ENCODE measurements at regions not wholly inside any gene's neighbourhood (a gene's known extent, or its start where the extent isn't known, plus 50 kb on each side); places are given as distances from the start of the nearest gene placed in this dataset.
A peak's percentile ranks its signal among the peaks of the same experiment; 100 is the strongest.

DNA sequence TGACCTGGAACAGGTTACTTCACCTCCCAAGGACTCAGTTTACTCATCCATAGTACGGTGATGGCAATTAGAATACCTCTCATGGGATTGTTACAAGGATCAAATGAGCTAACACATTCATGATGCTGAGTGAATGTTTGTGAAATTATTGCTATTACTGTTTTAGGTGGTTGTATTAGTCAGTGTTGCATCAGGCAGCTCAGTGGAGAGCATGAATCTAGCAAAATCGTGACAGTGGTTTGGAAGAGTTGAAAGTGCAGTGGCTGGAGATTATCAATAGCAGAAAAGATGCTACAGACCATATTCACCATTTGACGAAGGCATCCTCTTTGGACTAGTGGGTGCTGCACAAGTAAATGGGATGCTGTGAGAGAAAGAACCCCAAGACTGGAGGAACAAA is 50.4 kb upstream of the CTNNBL1 start:
- DNase-seq (ENCODE audit: low read depth) = peak; percentile 13
- no peak overlapping the region for H3K4me3 ChIP-seq (ENCODE audit: control insufficient read depth, low read depth, low read length)
- TF ChIP-seq, protein P1, sequence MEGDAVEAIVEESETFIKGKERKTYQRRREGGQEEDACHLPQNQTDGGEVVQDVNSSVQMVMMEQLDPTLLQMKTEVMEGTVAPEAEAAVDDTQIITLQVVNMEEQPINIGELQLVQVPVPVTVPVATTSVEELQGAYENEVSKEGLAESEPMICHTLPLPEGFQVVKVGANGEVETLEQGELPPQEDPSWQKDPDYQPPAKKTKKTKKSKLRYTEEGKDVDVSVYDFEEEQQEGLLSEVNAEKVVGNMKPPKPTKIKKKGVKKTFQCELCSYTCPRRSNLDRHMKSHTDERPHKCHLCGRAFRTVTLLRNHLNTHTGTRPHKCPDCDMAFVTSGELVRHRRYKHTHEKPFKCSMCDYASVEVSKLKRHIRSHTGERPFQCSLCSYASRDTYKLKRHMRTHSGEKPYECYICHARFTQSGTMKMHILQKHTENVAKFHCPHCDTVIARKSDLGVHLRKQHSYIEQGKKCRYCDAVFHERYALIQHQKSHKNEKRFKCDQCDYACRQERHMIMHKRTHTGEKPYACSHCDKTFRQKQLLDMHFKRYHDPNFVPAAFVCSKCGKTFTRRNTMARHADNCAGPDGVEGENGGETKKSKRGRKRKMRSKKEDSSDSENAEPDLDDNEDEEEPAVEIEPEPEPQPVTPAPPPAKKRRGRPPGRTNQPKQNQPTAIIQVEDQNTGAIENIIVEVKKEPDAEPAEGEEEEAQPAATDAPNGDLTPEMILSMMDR (IDR thresholded peaks at IDR 0.05; ENCODE audit: control insufficient read depth, insufficient read depth, low read depth, low read length, missing control alignments) = no peak

DNA sequence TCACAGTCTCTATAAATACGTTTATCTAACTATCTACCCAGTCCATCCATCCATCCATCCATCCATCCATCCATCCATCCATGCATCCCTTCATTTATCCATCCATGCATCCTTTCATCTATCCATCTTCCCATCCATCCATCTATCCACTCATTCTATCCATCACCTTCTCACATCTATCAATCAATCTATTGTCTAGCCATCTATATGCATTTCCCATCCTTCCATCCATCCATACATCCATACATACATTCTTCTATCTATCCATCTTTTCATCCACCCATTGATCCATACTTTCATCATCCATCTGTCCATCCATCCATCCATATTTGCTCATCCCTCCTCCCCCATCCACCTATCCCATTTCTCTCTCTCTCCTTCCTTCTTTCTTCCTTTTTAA is 51.6 kb upstream of the CTNNBL1 start:
- no peak for DNase-seq (ENCODE audit: low read depth)

DNA sequence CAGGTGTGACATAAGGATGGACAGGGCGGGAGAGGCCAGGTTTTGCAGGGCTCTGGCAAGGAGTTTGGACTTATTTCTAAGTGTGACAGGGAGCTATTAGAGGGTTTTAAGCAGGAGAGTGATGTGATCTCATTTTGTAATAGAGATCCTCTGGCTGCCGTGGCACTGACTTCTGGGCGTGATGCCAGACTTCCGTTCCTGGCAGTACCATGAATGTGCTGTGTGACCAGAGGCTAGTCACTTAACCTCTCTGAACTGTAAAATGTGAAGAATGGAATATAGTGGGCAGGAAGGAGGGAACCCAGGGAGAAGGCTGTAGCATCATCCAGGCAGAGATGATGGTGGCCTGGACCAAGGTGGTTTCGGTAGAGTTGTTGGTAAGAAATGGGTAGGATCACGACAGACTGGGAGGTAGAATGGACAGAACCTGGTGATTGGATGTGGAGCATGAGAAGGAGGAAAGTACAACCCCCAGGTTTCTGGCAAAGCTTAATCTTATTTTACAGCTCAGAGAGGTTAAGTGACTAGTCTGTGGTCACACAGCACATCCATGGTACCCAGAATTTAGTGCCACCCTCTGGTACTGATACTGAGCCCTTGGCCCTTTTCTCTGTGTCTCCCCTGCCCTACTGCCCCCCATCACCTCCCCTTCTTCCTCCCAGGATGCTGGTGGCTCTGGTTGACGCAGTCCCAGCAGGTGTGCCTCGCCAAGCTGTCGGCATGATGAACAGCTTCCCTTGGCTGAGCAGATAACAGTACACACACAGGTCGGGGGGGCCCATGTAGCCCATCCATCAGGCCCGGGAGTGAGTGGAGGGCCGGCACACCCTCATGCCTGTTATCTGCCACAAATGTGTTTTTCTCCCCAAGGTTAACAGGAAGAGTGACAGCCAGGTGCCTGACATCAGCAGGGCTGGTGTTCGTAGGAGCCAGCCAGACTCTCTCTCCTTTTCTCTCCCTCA is 52.9 kb upstream of the CTNNBL1 start:
- TF ChIP-seq, protein P1 (IDR thresholded peaks at IDR 0.05; ENCODE audit: control insufficient read depth, insufficient read depth, low read depth, low read length, missing control alignments) = no peak
- no peak overlapping the region for H3K4me3 ChIP-seq (ENCODE audit: control insufficient read depth, low read depth, low read length)
- DNase-seq (ENCODE audit: low read depth) = no peak

More for the DNA sequence above, 51.6 kb upstream of the CTNNBL1 start:
- no peak overlapping the region for H3K4me3 ChIP-seq (ENCODE audit: control insufficient read depth, low read depth, low read length)
- TF ChIP-seq, protein P1 (IDR thresholded peaks at IDR 0.05; ENCODE audit: control insufficient read depth, insufficient read depth, low read depth, low read length, missing control alignments) = no peak

DNA sequence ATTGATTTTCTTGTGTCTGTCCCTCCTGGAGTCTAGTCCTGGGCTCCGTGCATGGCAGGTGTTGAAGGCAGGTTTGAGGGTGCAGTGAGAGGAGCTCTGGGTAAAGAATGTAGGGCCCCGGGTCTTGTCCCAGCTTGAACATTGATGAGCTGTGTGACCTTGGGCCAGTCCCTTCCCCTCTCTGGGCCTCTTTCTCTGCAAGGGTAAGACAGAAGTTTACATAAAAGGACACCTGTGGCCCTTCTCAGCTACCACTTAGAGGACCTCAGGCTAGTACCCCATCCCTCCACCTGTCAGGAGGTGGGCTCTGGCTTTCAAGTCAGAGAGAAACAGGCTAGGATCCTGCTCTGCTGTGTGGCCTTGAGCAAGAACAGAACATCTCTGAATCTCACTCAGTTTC is 55.3 kb upstream of the CTNNBL1 start:
- TF ChIP-seq, protein P1 (IDR thresholded peaks at IDR 0.05; ENCODE audit: control insufficient read depth, insufficient read depth, low read depth, low read length, missing control alignments) = no peak

DNA sequence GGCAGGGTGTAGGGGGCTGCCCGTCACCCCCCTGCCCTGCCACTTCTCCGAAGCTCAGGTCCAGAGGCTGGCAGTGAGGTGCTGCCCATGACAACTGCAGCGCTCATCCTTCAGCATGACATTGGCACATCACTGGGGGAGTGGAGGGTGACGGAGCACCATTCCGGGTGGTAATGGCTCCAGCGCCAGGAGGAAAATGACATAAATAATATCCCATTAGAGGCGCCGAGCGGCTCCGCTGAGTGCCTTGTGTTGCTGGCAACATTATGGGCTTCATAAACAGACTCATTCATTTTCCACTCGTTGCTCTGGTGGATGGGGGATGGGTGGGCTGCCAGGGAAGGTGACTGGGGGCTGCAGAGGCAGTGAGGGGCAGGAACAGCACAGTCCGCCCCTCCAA is 56.9 kb upstream of the CTNNBL1 start:
- no peak for DNase-seq (ENCODE audit: low read depth)
- TF ChIP-seq, protein P1 (IDR thresholded peaks at IDR 0.05; ENCODE audit: control insufficient read depth, insufficient read depth, low read depth, low read length, missing control alignments) = no peak
- H3K4me3 ChIP-seq (ENCODE audit: control insufficient read depth, low read depth, low read length) = no peak overlapping the region

More for the DNA sequence above, 55.3 kb upstream of the CTNNBL1 start:
- no peak overlapping the region for H3K4me3 ChIP-seq (ENCODE audit: control insufficient read depth, low read depth, low read length)
- no peak for DNase-seq (ENCODE audit: low read depth)

DNA sequence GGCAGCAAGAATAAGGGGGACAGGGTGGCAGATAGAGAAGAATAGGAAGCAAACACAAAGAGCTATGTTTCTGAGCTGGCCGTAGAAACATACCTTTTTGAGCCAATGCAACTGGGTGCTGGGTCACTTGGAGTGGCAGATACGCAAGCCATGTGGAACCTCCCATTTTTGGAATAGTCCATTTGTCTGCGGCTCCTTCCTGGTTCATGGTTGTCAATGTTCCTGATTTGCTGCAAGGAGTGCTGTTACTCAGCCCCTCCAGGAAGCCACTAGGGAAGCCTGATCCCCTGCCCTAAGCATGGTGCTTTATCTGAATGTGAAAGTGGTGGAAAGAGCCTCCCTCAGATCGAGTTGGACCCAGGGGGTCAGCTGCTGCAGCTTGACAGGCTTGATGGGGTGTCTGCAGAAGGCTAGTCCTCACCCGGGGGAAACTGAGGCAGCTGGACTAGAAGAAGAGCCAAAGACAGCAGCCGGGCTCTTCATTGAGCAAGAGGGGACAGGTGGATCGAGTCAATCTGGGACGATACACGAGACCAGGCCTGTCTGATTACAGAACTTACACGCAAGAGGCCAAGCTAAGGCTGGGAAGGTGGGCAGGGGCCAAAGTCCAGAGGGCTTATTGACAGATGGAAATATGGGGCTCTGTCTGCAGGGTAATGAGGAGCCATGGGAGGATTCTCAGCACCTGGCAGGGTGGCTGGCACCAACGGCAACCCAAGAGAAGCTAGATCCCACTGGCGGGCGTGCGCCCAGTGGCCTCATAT is 57.4 kb upstream of the CTNNBL1 start:
- H3K4me3 ChIP-seq (ENCODE audit: control insufficient read depth, low read depth, low read length) = no peak overlapping the region
- DNase-seq (ENCODE audit: low read depth) = no peak
- TF ChIP-seq, protein P1 (IDR thresholded peaks at IDR 0.05; ENCODE audit: control insufficient read depth, insufficient read depth, low read depth, low read length, missing control alignments) = no peak
